Esophagus muscularis mucosa (tissue), 4 donors: ENCODE measurements at regions not wholly inside any gene's neighbourhood (a gene's known extent, or its start where the extent isn't known, plus 50 kb on each side); places are given as distances from the start of the nearest gene placed in this dataset.

Source experiments
- DNase-seq: peaks from one replicate; pipeline ENCODE4 v3.0.0-alpha.2; 2017; ENCODE audit errors: extremely low spot score
- H3K27ac ChIP-seq, 4 donors: fragments of 200-600 bp; sonication (generic); replicated peaks in 1 of 4; 1 replicate in 3 of 4; 2 replicates in 1 of 4; pipeline ENCODE4 v1.5.1; 2016 to 2019; ENCODE audit warnings: mild to moderate bottlenecking in 1 of 4
- H3K27me3 ChIP-seq, 4 donors: fragments of 200-600 bp; sonication (generic); one replicate each; pipeline versions ENCODE4 v1.5.1 to v1.6.0; 2016 to 2019
- H3K36me3 ChIP-seq, 4 donors: fragments of 200-600 bp; sonication (generic); one replicate each; pipeline ENCODE4 v1.5.1; 2016 to 2019
- H3K4me1 ChIP-seq, 4 donors: fragments of 200-600 bp; sonication (generic); one replicate each; pipeline ENCODE4 v1.5.1; 2016 to 2019
- H3K4me3 ChIP-seq, 4 donors: fragments of 200-600 bp; sonication (generic); 1 replicate in 2 of 4; 2 replicates in 2 of 4; pipeline ENCODE4 v1.5.1; 2016 to 2019; ENCODE audit warnings: mild to moderate bottlenecking in 4 of 4, moderate library complexity in 1 of 4
- H3K9me3 ChIP-seq, 4 donors: fragments of 200-600 bp; sonication (generic); 1 replicate in 3 of 4; 2 replicates in 1 of 4; pipeline ENCODE4 v1.5.1; 2016 to 2019
- CTCF ChIP-seq, 3 experiments: fragments of 200-600 bp in 2 of 3; fragments of 450-650 bp in 1 of 3; sonication (generic) in 2 of 3; IDR thresholded peaks; one replicate each; pipeline ENCODE4 v1.5.1; 2017 to 2019; ENCODE audit warnings: antibody characterized with exemption in 3 of 3, mild to moderate bottlenecking in 2 of 3, moderate library complexity in 1 of 3
- EP300 ChIP-seq: sonication (generic); formaldehyde crosslinking; IDR thresholded peaks from one replicate; pipeline ENCODE4 v1.6.1; 2017; ENCODE audit warnings: antibody characterized with exemption
- POLR2A ChIP-seq: fragments of 450-650 bp; IDR thresholded peaks from one replicate; pipeline ENCODE4 v1.6.1; 2017; ENCODE audit warnings: antibody characterized with exemption, moderate library complexity, mild to moderate bottlenecking, low read depth
- POLR2AphosphoS5 ChIP-seq, 2 donors: sonication (generic); formaldehyde crosslinking; IDR thresholded peaks; one replicate each; pipeline ENCODE4 v1.6.1; 2017; ENCODE audit warnings: antibody characterized with exemption in 2 of 2
- WGBS: methylation state at CpG from one replicate; pipeline ENCODE4 v1.1.5; 2018; 5-methylcytosine and 5-hydroxymethylcytosine counted together
- intact Hi-C: fragments of 100-400 bp; cut with DNase I; formaldehyde crosslinking; loops from one replicate; pipeline ENCODE4 v1.15.1; 2023

GRCh38 chr2:58974426-58974825, 733.3 kb upstream of the FANCL start:
- intact Hi-C loops = no loop called here
- 78% methylated on average over 2 of the region's 2 CpGs for WGBS
- no peak for DNase-seq
- H3K4me1 ChIP-seq = no peaks in the 10 kb centered on the region
- no peaks in the 10 kb centered on the region for H3K9me3 ChIP-seq
- TF ChIP-seq CTCF (IDR thresholded peaks at IDR 0.05) (no peak), POLR2AphosphoS5 (IDR thresholded peaks at IDR 0.05) (no peak), EP300 (no peak), POLR2A (no peak)
- no peak overlapping the region for H3K4me3 ChIP-seq
- H3K27me3 ChIP-seq = no peaks in the 10 kb centered on the region
- H3K36me3 ChIP-seq = no peaks in the 10 kb centered on the region
- no peak overlapping the region for H3K27ac ChIP-seq

DNA sequence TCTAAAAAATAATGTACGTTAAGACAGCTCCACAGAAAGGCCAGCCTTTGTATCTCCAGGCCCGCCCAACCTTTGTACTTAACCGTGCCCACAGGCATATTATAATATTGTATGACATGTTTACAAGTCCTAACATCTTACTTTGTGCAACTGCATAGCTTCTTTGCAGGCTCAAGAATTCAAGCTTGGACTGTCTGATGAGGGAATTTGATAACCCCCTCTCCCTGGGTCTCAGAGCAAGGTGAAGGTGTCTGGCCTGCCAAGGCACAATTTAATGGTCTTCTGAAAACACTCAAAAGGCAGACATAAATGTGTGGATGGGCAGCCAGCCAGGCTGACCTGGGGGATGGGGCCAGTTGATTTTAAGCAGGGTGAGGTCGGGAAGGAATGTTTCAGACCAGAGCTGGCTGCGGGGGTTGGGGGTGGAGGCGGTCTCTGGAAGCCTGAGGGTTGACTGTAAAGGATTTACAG, 732.7 kb upstream of the FANCL start:
- intact Hi-C loops = no loop called here
- Histone ChIP-seq H3K4me1 (no peaks in the 10 kb centered on the region), H3K36me3 (no peaks in the 10 kb centered on the region), H3K4me3 (no peak overlapping the region), H3K9me3 (no peaks in the 10 kb centered on the region), H3K27me3 (no peaks in the 10 kb centered on the region), H3K27ac (no peak overlapping the region)
- DNase-seq = no peak
- TF ChIP-seq EP300 (no peak), POLR2AphosphoS5 (IDR thresholded peaks at IDR 0.05) (no peak), CTCF (IDR thresholded peaks at IDR 0.05) (no peak), POLR2A (no peak)
- 66% methylated on average over 6 of the region's 6 CpGs for WGBS

DNA sequence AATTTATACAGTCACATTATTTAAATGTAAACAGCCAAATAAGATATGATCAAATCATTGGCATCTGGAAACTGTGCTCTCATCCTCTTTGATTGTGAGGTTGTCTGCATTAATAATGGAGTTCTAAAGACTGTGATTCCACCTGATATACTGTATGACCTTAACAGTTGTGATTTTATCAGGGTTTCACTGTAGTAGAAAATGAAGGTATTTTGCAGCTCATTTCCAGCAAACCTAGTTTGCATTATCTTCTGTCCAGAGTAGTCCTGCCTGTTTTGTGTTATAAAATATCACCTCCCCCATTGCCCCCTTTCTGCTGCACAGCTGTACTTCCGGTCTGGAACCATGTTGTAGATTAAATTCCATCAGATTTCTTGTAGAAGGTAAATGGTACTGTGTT, 731.6 kb upstream of the FANCL start:
- 70% methylated on average over 1 of the region's 1 CpG for WGBS
- TF ChIP-seq EP300 (no peak), POLR2A (no peak), CTCF (IDR thresholded peaks at IDR 0.05) (no peak), POLR2AphosphoS5 (IDR thresholded peaks at IDR 0.05) (no peak)
- Histone ChIP-seq H3K4me3 (no peak overlapping the region), H3K4me1 (no peaks in the 10 kb centered on the region), H3K27me3 (no peaks in the 10 kb centered on the region), H3K36me3 (no peaks in the 10 kb centered on the region), H3K9me3 (no peaks in the 10 kb centered on the region), H3K27ac (no peak overlapping the region)
- intact Hi-C loops = no loop called here
- DNase-seq = no peak

- Histone ChIP-seq H3K36me3 (no peaks in the 10 kb centered on the region), H3K27me3 (no peaks in the 10 kb centered on the region), H3K4me3 (no peak overlapping the region), H3K27ac (no peak overlapping the region), H3K9me3 (no peaks in the 10 kb centered on the region), H3K4me1 (no peaks in the 10 kb centered on the region)
- TF ChIP-seq EP300 (no peak), CTCF (IDR thresholded peaks at IDR 0.05) (no peak), POLR2A (no peak), POLR2AphosphoS5 (IDR thresholded peaks at IDR 0.05) (no peak)
- 92% methylated on average over 14 of the region's 14 CpGs for WGBS
- intact Hi-C loops = no loop called here
- DNase-seq = no peak
These were observed 730.6 kb upstream of the FANCL start for GRCh38 chr2:58971511-58972360.

GRCh38 chr2:58970365-58970764, 729.2 kb upstream of the FANCL start:
- H3K36me3 ChIP-seq = no peaks in the 10 kb centered on the region
- no peak for DNase-seq
- H3K4me1 ChIP-seq = no peaks in the 10 kb centered on the region
- H3K9me3 ChIP-seq = no peaks in the 10 kb centered on the region
- no peaks in the 10 kb centered on the region for H3K27me3 ChIP-seq
- TF ChIP-seq EP300 (no peak), POLR2AphosphoS5 (IDR thresholded peaks at IDR 0.05) (no peak), POLR2A (no peak), CTCF (IDR thresholded peaks at IDR 0.05) (no peak)
- no peak overlapping the region for H3K4me3 ChIP-seq
- no peak overlapping the region for H3K27ac ChIP-seq
- WGBS = 92% methylated on average over 4 of the region's 4 CpGs
- intact Hi-C loops = no loop called here
